ENCODE measurements at regions not wholly inside any gene's neighbourhood (a gene's known extent, or its start where the extent isn't known, plus 50 kb on each side); places are given as distances from the start of the nearest gene placed in this dataset.
A peak's percentile ranks its signal among the peaks of the same experiment; 100 is the strongest.

- no peak for DNase-seq (ENCODE audit: low spot score)
Observed at GRCh38 chr15:80308002-80308401, 56.0 kb upstream of the CTXND1 start.

- DNase-seq (ENCODE audit: low spot score): peak; percentile 46
Observed at GRCh38 chr15:80309769-80310384, 57.9 kb upstream of the CTXND1 start.

- DNase-seq (ENCODE audit: low spot score): no peak
Observed at GRCh38 chr15:80310776-80311175, 58.8 kb upstream of the CTXND1 start.

GRCh38 chr15:80315289-80315987, 63.4 kb upstream of the CTXND1 start:
- DNase-seq (ENCODE audit: low spot score): no peak

GRCh38 chr15:80317389-80318182, 65.6 kb upstream of the CTXND1 start:
- DNase-seq (ENCODE audit: low spot score): peak; percentile 81

GRCh38 chr15:80321853-80322252, 69.8 kb upstream of the CTXND1 start:
- DNase-seq (ENCODE audit: low spot score): no peak

GRCh38 chr15:80323285-80323684, 71.3 kb upstream of the CTXND1 start:
- no peak for DNase-seq (ENCODE audit: low spot score)

- DNase-seq (ENCODE audit: low spot score): no peak
Observed at GRCh38 chr15:80324545-80325080, 72.6 kb upstream of the CTXND1 start.

- no peak for DNase-seq (ENCODE audit: low spot score)
Observed at GRCh38 chr15:80325206-80325605, 73.2 kb upstream of the CTXND1 start.

- no peak for DNase-seq (ENCODE audit: low spot score)
Observed at GRCh38 chr15:80326270-80326669, 74.3 kb upstream of the CTXND1 start.

GRCh38 chr15:80328496-80328895, 75.7 kb upstream of the ARNT2 start:
- DNase-seq (ENCODE audit: low spot score): no peak

- DNase-seq (ENCODE audit: low spot score): no peak
Observed at GRCh38 chr15:80331886-80332406, 72.2 kb upstream of the ARNT2 start.

- no peak for DNase-seq (ENCODE audit: low spot score)
Observed at GRCh38 chr15:80333261-80333660, 70.9 kb upstream of the ARNT2 start.

GRCh38 chr15:80334521-80334920, 69.7 kb upstream of the ARNT2 start:
- no peak for DNase-seq (ENCODE audit: low spot score)

GRCh38 chr15:80339601-80340000, 64.6 kb upstream of the ARNT2 start:
- DNase-seq (ENCODE audit: low spot score): no peak

GRCh38 chr15:80342148-80342547, 62.0 kb upstream of the ARNT2 start:
- no peak for DNase-seq (ENCODE audit: low spot score)

GRCh38 chr15:80343554-80343992, 60.6 kb upstream of the ARNT2 start:
- no peak for DNase-seq (ENCODE audit: low spot score)

- DNase-seq (ENCODE audit: low spot score): peak; percentile 4
Observed at GRCh38 chr15:80350941-80351610, 53.1 kb upstream of the ARNT2 start.
